Peyer's patch (tissue), 4 donors: ENCODE measurements at regions not wholly inside any gene's neighbourhood (a gene's known extent, or its start where the extent isn't known, plus 50 kb on each side); places are given as distances from the start of the nearest gene placed in this dataset.
"Not testable (repeated sequence)": the region's sequence is repeated elsewhere in the genome, so short reads cannot be mapped to it uniquely, and the experiment has no call there.

ENCODE experiments used
- DNase-seq, 3 donors: peaks; one replicate each; pipeline ENCODE4 v3.0.0-alpha.2; 2017 to 2019
- H3K27ac ChIP-seq, 4 donors: fragments of 200-600 bp; sonication (generic); one replicate each; pipeline ENCODE4 v1.5.1; 2016 to 2019
- H3K27me3 ChIP-seq, 2 donors: fragments of 200-600 bp; sonication (generic); one replicate each; pipeline ENCODE4 v1.5.1; 2019
- H3K36me3 ChIP-seq, 3 donors: fragments of 200-600 bp; sonication (generic); one replicate each; pipeline ENCODE4 v1.5.1; 2016 to 2019
- H3K4me1 ChIP-seq, 4 donors: fragments of 200-600 bp; sonication (generic); one replicate each; pipeline ENCODE4 v1.5.1; 2016 to 2019
- H3K4me3 ChIP-seq, 4 donors: fragments of 200-600 bp; sonication (generic); 1 replicate in 3 of 4; 2 replicates in 1 of 4; pipeline ENCODE4 v1.5.1; 2016 to 2019; ENCODE audit warnings: mild to moderate bottlenecking in 1 of 4
- H3K9me3 ChIP-seq, 4 donors: fragments of 200-600 bp; sonication (generic); one replicate each; pipeline ENCODE4 v1.5.1; 2016 to 2019; ENCODE audit warnings: mild to moderate bottlenecking in 1 of 4
- POLR2A ChIP-seq, 2 donors: fragments of 450-650 bp; IDR thresholded peaks; one replicate each; pipeline ENCODE4 v1.5.1; 2017; ENCODE audit warnings: antibody characterized with exemption in 2 of 2, mild to moderate bottlenecking in 2 of 2, moderate library complexity in 2 of 2
- TF ChIP-seq, protein P1 (sequence below), 6 experiments: fragments of 450-650 bp in 4 of 6; fragments of 200-600 bp in 2 of 6; sonication (generic) in 1 of 6; IDR thresholded peaks; one replicate each; pipeline ENCODE4 v1.5.1; 2017 to 2019; ENCODE audit warnings: antibody characterized with exemption in 6 of 6, mild to moderate bottlenecking in 3 of 6, moderate library complexity in 1 of 6

DNA sequence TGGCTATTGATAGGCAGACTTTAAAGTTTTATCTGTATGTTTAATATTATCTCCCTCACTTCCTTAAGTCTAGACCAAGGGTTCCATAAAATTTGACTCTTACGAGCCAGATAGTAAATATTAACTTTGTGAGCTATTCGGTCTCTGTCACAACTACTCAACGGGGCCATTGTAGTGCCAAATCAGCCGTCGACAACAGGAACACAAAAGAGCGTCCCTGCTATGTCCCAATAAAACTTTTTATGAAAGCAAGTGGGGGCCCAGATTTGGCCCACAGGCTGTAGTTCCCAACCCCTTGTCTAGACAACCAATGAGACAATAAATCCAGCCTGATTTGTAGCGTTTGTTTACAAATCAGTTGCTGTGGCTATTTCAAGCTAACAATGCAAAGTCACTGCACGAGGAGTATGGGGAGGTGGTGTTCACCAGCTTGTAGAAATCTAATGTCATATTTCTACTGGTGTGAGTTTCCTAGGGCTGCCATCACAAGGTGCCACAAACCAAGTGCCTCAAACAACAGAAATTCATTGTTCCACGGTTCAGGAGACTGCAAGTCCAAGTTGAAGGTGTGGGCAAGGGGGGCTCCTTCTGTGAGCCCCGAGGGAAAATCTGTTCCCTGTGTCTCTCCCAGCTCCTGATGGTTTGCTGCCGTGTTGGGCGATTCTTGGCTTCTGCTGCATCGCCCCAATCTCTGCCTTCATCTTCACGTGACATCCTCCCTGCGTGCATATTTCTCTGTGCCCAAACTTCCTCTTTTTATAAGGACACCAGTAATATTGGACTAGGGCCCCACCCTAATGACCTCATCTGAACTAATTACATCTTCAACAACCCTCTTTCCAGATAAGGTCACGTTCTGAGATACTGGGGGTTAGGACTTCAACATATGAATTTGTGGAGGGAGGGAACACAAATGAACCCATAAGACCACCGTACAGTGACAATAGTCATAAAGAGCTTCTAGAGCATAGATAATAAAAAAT is 356.0 kb upstream of the JARID2 start:
- H3K27ac ChIP-seq = no peak overlapping the region
- H3K4me1 ChIP-seq = peaks cover 0 to 7% (median 0%) of the 10 kb centered on the region in 4 donors
- TF ChIP-seq POLR2A (IDR thresholded peaks at IDR 0.05) = no peak
- TF ChIP-seq, protein P1, sequence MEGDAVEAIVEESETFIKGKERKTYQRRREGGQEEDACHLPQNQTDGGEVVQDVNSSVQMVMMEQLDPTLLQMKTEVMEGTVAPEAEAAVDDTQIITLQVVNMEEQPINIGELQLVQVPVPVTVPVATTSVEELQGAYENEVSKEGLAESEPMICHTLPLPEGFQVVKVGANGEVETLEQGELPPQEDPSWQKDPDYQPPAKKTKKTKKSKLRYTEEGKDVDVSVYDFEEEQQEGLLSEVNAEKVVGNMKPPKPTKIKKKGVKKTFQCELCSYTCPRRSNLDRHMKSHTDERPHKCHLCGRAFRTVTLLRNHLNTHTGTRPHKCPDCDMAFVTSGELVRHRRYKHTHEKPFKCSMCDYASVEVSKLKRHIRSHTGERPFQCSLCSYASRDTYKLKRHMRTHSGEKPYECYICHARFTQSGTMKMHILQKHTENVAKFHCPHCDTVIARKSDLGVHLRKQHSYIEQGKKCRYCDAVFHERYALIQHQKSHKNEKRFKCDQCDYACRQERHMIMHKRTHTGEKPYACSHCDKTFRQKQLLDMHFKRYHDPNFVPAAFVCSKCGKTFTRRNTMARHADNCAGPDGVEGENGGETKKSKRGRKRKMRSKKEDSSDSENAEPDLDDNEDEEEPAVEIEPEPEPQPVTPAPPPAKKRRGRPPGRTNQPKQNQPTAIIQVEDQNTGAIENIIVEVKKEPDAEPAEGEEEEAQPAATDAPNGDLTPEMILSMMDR (IDR thresholded peaks at IDR 0.05) = no peak
- no peaks in the 10 kb centered on the region for H3K27me3 ChIP-seq
- no peaks in the 10 kb centered on the region for H3K9me3 ChIP-seq
- no peak for DNase-seq
- H3K36me3 ChIP-seq = no peaks in the 10 kb centered on the region
- H3K4me3 ChIP-seq = no peak overlapping the region

DNA sequence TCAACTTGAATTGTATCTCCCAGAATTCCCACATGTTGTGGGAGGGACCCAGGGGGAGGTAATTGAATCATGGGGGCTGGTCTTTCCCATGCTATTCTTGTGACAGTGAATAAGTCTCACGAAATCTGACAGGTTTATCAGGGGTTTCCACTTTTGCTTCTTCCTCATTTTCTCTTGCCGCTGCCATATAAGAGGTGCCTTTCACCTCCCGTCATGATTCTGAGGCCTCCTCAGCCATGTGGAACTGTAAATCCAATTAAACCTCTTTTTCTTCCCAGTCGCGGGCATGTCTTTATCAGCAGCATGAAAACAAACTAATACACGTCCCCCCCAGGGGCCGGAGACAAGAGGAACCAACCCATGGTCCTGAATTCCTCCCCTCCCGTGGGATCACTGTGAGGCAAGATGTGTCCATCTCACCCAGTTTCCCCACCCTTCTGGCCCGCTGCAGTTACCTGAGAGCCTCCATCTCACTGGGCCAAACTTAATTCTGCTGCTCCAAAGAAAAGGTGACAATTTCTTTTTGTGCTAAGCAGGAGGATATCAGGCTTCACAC is 354.0 kb upstream of the JARID2 start:
- not testable (repeated sequence) for H3K36me3 ChIP-seq, H3K27ac ChIP-seq, DNase-seq, H3K4me1 ChIP-seq, H3K27me3 ChIP-seq, H3K4me3 ChIP-seq, H3K9me3 ChIP-seq

DNA sequence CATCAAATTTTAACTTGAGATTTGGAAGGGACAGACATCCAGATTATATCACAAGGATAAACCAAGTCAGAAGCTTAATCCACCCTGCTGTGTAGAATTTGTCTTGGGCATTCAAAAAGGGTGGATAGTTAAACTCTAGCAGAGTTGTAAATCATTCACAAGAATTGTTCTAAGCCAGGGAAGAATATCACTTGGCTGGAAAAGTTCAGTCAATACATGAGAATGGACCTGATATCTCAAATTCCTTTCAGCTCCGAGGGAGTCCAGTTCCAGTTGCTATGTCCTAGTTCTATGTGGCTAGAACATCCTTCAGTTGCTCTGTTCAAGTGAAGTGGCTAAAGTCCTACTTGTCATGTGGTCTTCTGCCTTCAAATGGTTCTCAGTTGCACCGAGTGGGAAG is 351.8 kb upstream of the JARID2 start:
- no peak for DNase-seq
- Histone ChIP-seq H3K9me3 (no peaks in the 10 kb centered on the region), H3K36me3 (no peaks in the 10 kb centered on the region), H3K4me3 (no peak overlapping the region), H3K27me3 (no peaks in the 10 kb centered on the region), H3K4me1 (no peaks in the 10 kb centered on the region), H3K27ac (no peak overlapping the region)
- no peak for TF ChIP-seq POLR2A (IDR thresholded peaks at IDR 0.05)
- TF ChIP-seq, protein P1 (IDR thresholded peaks at IDR 0.05) = no peak

DNA sequence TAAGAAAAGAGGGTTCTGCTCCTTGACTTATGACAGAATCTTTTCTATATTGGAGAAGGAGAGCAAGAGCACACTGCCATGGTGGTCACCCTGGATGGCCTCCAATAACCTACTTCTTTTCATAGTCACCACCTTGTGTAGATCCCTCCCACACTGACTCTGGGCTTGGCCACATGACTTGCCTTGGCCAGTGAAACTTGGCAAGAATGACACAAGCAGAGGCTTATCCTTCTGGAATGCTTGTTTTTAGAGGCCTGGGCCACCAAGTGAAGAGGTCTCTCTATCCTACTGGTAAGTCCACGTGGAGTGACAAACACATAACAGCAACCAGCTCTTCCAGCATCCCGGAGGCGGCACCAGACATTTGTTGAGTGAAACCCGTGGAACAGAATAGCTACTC is 349.4 kb upstream of the JARID2 start:
- no peaks in the 10 kb centered on the region for H3K36me3 ChIP-seq
- no peaks in the 10 kb centered on the region for H3K9me3 ChIP-seq
- no peaks in the 10 kb centered on the region for H3K4me1 ChIP-seq
- no peak for DNase-seq
- H3K27ac ChIP-seq = no peak overlapping the region
- TF ChIP-seq POLR2A (IDR thresholded peaks at IDR 0.05) = no peak
- TF ChIP-seq, protein P1 (IDR thresholded peaks at IDR 0.05) = no peak
- no peaks in the 10 kb centered on the region for H3K27me3 ChIP-seq
- no peak overlapping the region for H3K4me3 ChIP-seq

DNA sequence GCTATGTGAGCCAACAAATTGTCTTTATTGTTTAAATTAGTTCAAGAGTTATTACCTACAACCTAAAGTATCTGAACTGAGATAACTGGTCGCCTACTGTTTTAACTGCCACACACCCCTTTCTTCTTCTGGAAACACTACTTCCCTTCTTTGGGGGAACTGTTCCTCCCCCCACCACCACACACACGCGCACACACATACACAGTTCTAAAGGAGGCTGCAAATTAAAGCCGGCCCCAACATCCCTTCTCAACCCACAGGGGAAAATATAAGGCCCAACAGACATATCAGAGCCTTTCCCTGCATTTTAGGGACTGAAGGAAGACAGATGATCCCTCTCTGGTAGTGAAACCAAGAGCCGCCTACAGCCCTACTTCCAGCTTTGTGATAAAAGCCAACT is 348.0 kb upstream of the JARID2 start:
- Histone ChIP-seq H3K4me3 (no peak overlapping the region), H3K4me1 (no peaks in the 10 kb centered on the region), H3K9me3 (no peaks in the 10 kb centered on the region), H3K27me3 (no peaks in the 10 kb centered on the region), H3K36me3 (no peaks in the 10 kb centered on the region), H3K27ac (no peak overlapping the region)
- no peak for DNase-seq
- TF ChIP-seq, protein P1 (IDR thresholded peaks at IDR 0.05) = no peak
- TF ChIP-seq POLR2A (IDR thresholded peaks at IDR 0.05) = no peak

DNA sequence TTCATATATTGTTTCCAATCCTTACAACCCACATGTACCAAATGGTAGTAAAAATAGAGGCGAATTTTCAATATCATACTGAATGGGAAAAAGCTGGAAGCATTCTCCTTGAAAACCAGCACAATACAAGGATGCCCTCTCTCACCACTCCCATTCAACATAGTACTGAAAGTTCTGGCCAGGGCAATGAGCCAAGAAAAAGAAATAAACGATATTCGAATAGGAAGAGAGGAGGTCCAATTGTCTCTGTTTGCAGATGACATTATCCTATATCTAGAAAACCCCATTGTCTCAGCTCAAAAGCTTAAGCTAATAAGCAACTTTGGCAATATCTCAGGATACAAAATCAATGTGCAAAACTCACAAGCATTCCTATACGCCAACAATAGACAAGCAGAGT is 346.4 kb upstream of the JARID2 start:
- H3K4me3 ChIP-seq, H3K9me3 ChIP-seq, H3K36me3 ChIP-seq, H3K27me3 ChIP-seq, DNase-seq, H3K4me1 ChIP-seq, H3K27ac ChIP-seq: not testable (repeated sequence)
